Uterus (tissue), 2 donors: ENCODE measurements at regions not wholly inside any gene's neighbourhood (a gene's known extent, or its start where the extent isn't known, plus 50 kb on each side); places are given as distances from the start of the nearest gene placed in this dataset.

Experiments used
- CTCF ChIP-seq, 4 experiments: fragments of 200-600 bp in 2 of 4; fragments of 450-650 bp in 2 of 4; sonication (generic) in 2 of 4; IDR thresholded peaks; one replicate each; pipeline ENCODE4 v1.5.1; 2016 to 2019; ENCODE audit warnings: antibody characterized with exemption in 4 of 4, mild to moderate bottlenecking in 2 of 4, moderate library complexity in 1 of 4
- POLR2A ChIP-seq, 2 donors: fragments of 450-650 bp; IDR thresholded peaks; one replicate each; pipeline ENCODE4 v1.6.1; 2016; ENCODE audit warnings: antibody characterized with exemption in 2 of 2, mild to moderate bottlenecking in 1 of 2, moderate library complexity in 1 of 2

GRCh38 chr19:30293051-30293785 lies 79.0 kb upstream of the ZNF536 start:
- TF ChIP-seq CTCF (IDR thresholded peaks at IDR 0.05) (no peak), POLR2A (IDR thresholded peaks at IDR 0.05) (no peak)
